Heart right ventricle (tissue), 16 donors: ENCODE measurements at regions not wholly inside any gene's neighbourhood (a gene's known extent, or its start where the extent isn't known, plus 50 kb on each side); places are given as distances from the start of the nearest gene placed in this dataset.
"Not testable (repeated sequence)": the region's sequence is repeated elsewhere in the genome, so short reads cannot be mapped to it uniquely, and the experiment has no call there.

Experiments used
- ATAC-seq, 8 donors: fragments of 200-7000 bp; cut with Tn5 transposase; one replicate each; pipeline ENCODE4 v1.9.1; 2020; ENCODE audit warnings: mild to moderate bottlenecking in 8 of 8, moderate library complexity in 8 of 8, moderate number of reproducible peaks in 1 of 8
- DNase-seq, 2 donors: peaks; one replicate each; pipeline ENCODE4 v3.0.0-alpha.2; 2020
- H3K27ac ChIP-seq, 10 donors: fragments of 200-600 bp; sonication (generic) in 2 of 10; one replicate each; pipeline versions ENCODE4 v1.5.0 to v1.8.0; 2020 to 2022; ENCODE audit warnings: mild to moderate bottlenecking in 3 of 10
- H3K27me3 ChIP-seq, 7 donors: fragments of 200-600 bp; one replicate each; pipeline ENCODE4 v1.8.0; 2021 to 2022; ENCODE audit warnings: mild to moderate bottlenecking in 2 of 7
- H3K36me3 ChIP-seq, 9 donors: fragments of 200-600 bp; sonication (generic) in 1 of 9; one replicate each; pipeline versions ENCODE4 v1.5.0 to v1.8.0; 2020 to 2022; ENCODE audit warnings: mild to moderate bottlenecking in 2 of 9
- H3K4me1 ChIP-seq, 9 donors: fragments of 200-600 bp; sonication (generic) in 1 of 9; one replicate each; pipeline versions ENCODE4 v1.5.0 to v1.8.0; 2020 to 2022; ENCODE audit warnings: mild to moderate bottlenecking in 4 of 9
- H3K4me3 ChIP-seq, 10 donors: fragments of 200-600 bp; sonication (generic) in 2 of 10; one replicate each; pipeline versions ENCODE4 v1.5.0 to v1.8.0; 2020 to 2022; ENCODE audit warnings: mild to moderate bottlenecking in 7 of 10, moderate library complexity in 2 of 10
- H3K9me3 ChIP-seq, 11 donors: fragments of 200-600 bp in 10 of 11; sonication (generic) in 2 of 11; one replicate each; pipeline versions ENCODE4 v1.5.0 to v1.8.0; 2013 to 2022; ENCODE audit warnings: mild to moderate bottlenecking in 2 of 11, control low read depth in 1 of 11, moderate library complexity in 1 of 11
- CTCF ChIP-seq, 9 donors: fragments of 200-600 bp; sonication (generic) in 2 of 9; IDR thresholded peaks; one replicate each; pipeline versions ENCODE4 v1.5.0 to v1.8.0; 2021 to 2022; ENCODE audit warnings: antibody characterized with exemption in 9 of 9, mild to moderate bottlenecking in 5 of 9, moderate library complexity in 1 of 9
- WGBS, 2 donors: extraction: QIAGEN DNeasy Blood & Tissue Kit; methylation state at CpG; one replicate each; pipeline ENCODE4 v1.1.7; 2013; ENCODE audit warnings: inconsistent platforms in 1 of 2; 5-methylcytosine and 5-hydroxymethylcytosine counted together
- intact Hi-C, 10 donors: fragments of 100-400 bp; cut with DNase I; formaldehyde crosslinking; loops; one replicate each; pipeline versions ENCODE4 v1.11.1 to v1.14.2; 2022
- donor health status: Arrhythmogenic right ventricular cardiomyopathy.
- donor health status: ischemic (EF 13 %, LVEDD 7.1; RV severe dilation, severe dysfunction).
- donor health status: healthy with polysubstance abuse.
- donor health status: DM: no; HTN: yes; CAD: no.
- donor health status: DM: no; HTN: no; CAD: no.
- donor health status: ischemic (EF 25% LVEDD 6.9; RV normal size, moderate dysfunction).
- donor health status: ischemic (EF 25% LVEDD 5.7; RV mildly dilated, moderate dysfunction).
- donor health status: healthy.
- donor health status: DM: yes; HTN: yes; CAD: no.
- donor health status: Ischemic cardiomyopathy.
- donor health status: ischemic (EF 35%, LVEDD 5.7; RV mildly dilated, moderate dysfunction).
- donor health status: nonischemic (EF 11% LVEDD 7.7; RV severe dilation, severe dysfunction).
- donor health status: DM: yes; HTN: yes; CAD: no.
- donor health status: PGD.
- donor health status: ischemic (EF 29% LVEDD 5.4; RV normal size, mild dysfunction).
- donor health status: nonischemic (EF 23%, LVEDD 6.1; RV moderate dilation, normal function).

- Histone ChIP-seq H3K36me3 (no peaks in the 10 kb centered on the region), H3K4me3 (no peak overlapping the region), H3K27ac (no peak overlapping the region), H3K27me3 (no peaks in the 10 kb centered on the region), H3K9me3 (no peaks in the 10 kb centered on the region), H3K4me1 (peaks cover 0 to 13% (median 0%) of the 10 kb centered on the region in 9 donors)
- ATAC-seq (no peak), DNase-seq (no peak)
- no peak for TF ChIP-seq CTCF (IDR thresholded peaks at IDR 0.05)
- WGBS, 2 donors, result 87 to 93% methylated on average over 1 of the region's 1 CpG
- intact Hi-C loops, result no loop called here
Observed at GRCh38 chr6:145279551-145279950, 455.8 kb downstream of the EPM2A start.

GRCh38 chr6:145279993-145280392 lies 455.3 kb downstream of the EPM2A start:
- no peak for ATAC-seq
- no peak for TF ChIP-seq CTCF (IDR thresholded peaks at IDR 0.05)
- intact Hi-C loops, result no loop called here

GRCh38 chr6:145283209-145283608 lies 452.1 kb downstream of the EPM2A start:
- H3K27me3 ChIP-seq, DNase-seq, H3K4me3 ChIP-seq, ATAC-seq, H3K9me3 ChIP-seq, H3K4me1 ChIP-seq, H3K27ac ChIP-seq, H3K36me3 ChIP-seq, intact Hi-C loops: not testable (repeated sequence)
- WGBS, 2 donors, result 81 to 87% methylated on average over 6 of the region's 6 CpGs

More at GRCh38 chr6:145279993-145280392, 455.3 kb downstream of the EPM2A start:
- Histone ChIP-seq H3K27ac (no peak overlapping the region), H3K4me3 (no peak overlapping the region), H3K9me3 (no peaks in the 10 kb centered on the region), H3K4me1 (peaks cover 0 to 13% (median 0%) of the 10 kb centered on the region in 9 donors), H3K27me3 (no peaks in the 10 kb centered on the region), H3K36me3 (no peaks in the 10 kb centered on the region)
- 69 to 78% methylated on average over 2 of the region's 2 CpGs for WGBS, 2 donors
- DNase-seq, result no peak

GRCh38 chr6:145283856-145284255 lies 451.5 kb downstream of the EPM2A start:
- DNase-seq (no peak), ATAC-seq (no peak)
- Histone ChIP-seq H3K27ac (no peak overlapping the region), H3K9me3 (no peaks in the 10 kb centered on the region), H3K4me3 (no peak overlapping the region), H3K36me3 (no peaks in the 10 kb centered on the region), H3K27me3 (no peaks in the 10 kb centered on the region), H3K4me1 (no peaks in the 10 kb centered on the region)
- WGBS, 2 donors, result 91 to 96% methylated on average over 2 of the region's 2 CpGs
- intact Hi-C loops, result no loop called here
- no peak for TF ChIP-seq CTCF (IDR thresholded peaks at IDR 0.05)

- Histone ChIP-seq H3K9me3 (peaks cover 0 to 18% (median 0%) of the 10 kb centered on the region in 11 donors), H3K4me3 (no peak overlapping the region), H3K27ac (no peak overlapping the region), H3K36me3 (no peaks in the 10 kb centered on the region), H3K4me1 (no peaks in the 10 kb centered on the region), H3K27me3 (no peaks in the 10 kb centered on the region)
- DNase-seq (no peak), ATAC-seq (no peak)
- TF ChIP-seq CTCF (IDR thresholded peaks at IDR 0.05), result no peak
- WGBS, 2 donors, result 75 to 82% methylated on average over 1 of the region's 1 CpG
- intact Hi-C loops, result no loop called here
Observed at GRCh38 chr6:145286916-145287315, 448.4 kb downstream of the EPM2A start.
